ENCODE measurements at regions not wholly inside any gene's neighbourhood (a gene's known extent, or its start where the extent isn't known, plus 50 kb on each side); places are given as distances from the start of the nearest gene placed in this dataset.

DNA sequence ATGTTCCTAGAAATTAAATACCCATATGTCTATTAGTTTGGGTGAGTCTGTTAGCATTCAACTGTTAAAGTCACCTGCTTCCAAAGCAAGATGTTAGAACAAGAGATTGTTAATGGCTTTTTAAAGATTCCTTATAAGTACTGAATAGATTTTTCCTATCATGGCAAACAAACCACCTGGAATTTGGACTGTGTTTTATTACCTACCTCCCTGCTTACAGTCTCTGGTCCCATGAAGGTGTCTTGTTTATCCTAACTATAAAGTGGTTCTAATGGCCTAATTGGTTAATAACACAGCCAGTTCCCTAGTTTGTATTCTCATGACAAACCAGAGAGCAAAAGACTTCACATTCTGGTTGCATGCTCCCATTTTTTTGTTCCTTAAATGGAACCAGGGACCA is 149.5 kb downstream of the PPP1R2C start:
- Histone ChIP-seq H3K27me3 (ENCODE audit: control insufficient read depth in 3 of 3, insufficient read depth in 3 of 3, low read depth in 1 of 3, low read length in 3 of 3) (no peaks in the 10 kb centered on the region), H3K4me3 (ENCODE audit: low read length in 2 of 2) (no peak overlapping the region), H3K4me2 (ENCODE audit: insufficient read depth, low read length, poor library complexity, severe bottlenecking) (no peak overlapping the region), H2BK15ac (ENCODE audit: low read length) (no peak overlapping the region), H3K18ac (ENCODE audit: low read length) (no peak overlapping the region), H2BK12ac (ENCODE audit: low read length) (no peak overlapping the region), H4K91ac (ENCODE audit: low read depth, low read length, poor library complexity) (no peak overlapping the region), H3K4ac (ENCODE audit: low read length) (no peak overlapping the region), H2BK5ac (ENCODE audit: low read length) (no peak overlapping the region), H4K8ac (ENCODE audit: low read depth, low read length) (no peak overlapping the region), H3K14ac (ENCODE audit: low read length) (no peak overlapping the region), H3K9me3 (replicated peaks in 1 of 2; ENCODE audit: control insufficient read depth in 2 of 2, insufficient read depth in 1 of 2, low read depth in 1 of 2, low read length in 2 of 2) (no peaks in the 10 kb centered on the region), H2AK5ac (ENCODE audit: low read depth, low read length) (no peak overlapping the region), H3K36me3 (replicated peaks in 1 of 2; ENCODE audit: control insufficient read depth in 2 of 2, insufficient read depth in 2 of 2, low read length in 2 of 2) (no peaks in the 10 kb centered on the region), H3K27ac (replicated peaks; ENCODE audit: low read length) (no peak overlapping the region), H3K23ac (ENCODE audit: low read depth, low read length, poor library complexity) (no peak overlapping the region), H2AFZ (ENCODE audit: low read length) (no peak overlapping the region), H2BK120ac (ENCODE audit: low read depth, low read length) (no peak overlapping the region), H3K4me1 (ENCODE audit: control insufficient read depth in 2 of 2, insufficient read depth in 1 of 2, low read depth in 1 of 2, low read length in 2 of 2) (no peaks in the 10 kb centered on the region), H3K9ac (ENCODE audit: low read depth, low read length, poor library complexity) (no peak overlapping the region), H3K79me1 (ENCODE audit: low read depth, low read length) (no peaks in the 10 kb centered on the region)
- DNase-seq (ENCODE audit: low spot score) = no peak

DNA sequence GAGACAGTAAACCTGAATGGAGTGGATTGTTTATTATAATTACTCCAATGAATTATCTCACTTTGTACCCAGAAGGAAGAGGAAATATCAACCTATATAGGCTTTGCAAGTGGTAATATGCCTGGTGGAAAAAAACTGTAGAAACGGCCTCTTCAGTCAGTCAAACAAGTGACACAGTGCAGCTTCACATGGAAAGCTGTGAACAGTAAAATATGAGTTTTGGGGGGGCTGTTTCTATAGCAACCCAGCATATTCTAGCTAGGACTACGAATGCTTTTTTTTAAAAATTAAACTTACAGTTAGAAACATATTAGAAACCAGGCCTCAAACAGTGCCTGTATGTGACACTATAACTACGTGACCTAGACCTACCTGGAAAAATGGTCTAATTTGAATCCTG is 150.1 kb downstream of the PPP1R2C start:
- H2BK120ac ChIP-seq (ENCODE audit: low read depth, low read length) = no peak overlapping the region
- H2BK5ac ChIP-seq (ENCODE audit: low read length) = no peak overlapping the region
- H3K9ac ChIP-seq (ENCODE audit: low read depth, low read length, poor library complexity) = no peak overlapping the region
- H3K36me3 ChIP-seq (replicated peaks in 1 of 2; ENCODE audit: control insufficient read depth in 2 of 2, insufficient read depth in 2 of 2, low read length in 2 of 2) = no peaks in the 10 kb centered on the region
- H2BK12ac ChIP-seq (ENCODE audit: low read length) = no peak overlapping the region
- H3K4ac ChIP-seq (ENCODE audit: low read length) = no peak overlapping the region
- no peak overlapping the region for H3K23ac ChIP-seq (ENCODE audit: low read depth, low read length, poor library complexity)
- no peak overlapping the region for H3K4me3 ChIP-seq (ENCODE audit: low read length in 2 of 2)
- no peaks in the 10 kb centered on the region for H3K9me3 ChIP-seq (replicated peaks in 1 of 2; ENCODE audit: control insufficient read depth in 2 of 2, insufficient read depth in 1 of 2, low read depth in 1 of 2, low read length in 2 of 2)
- H3K79me1 ChIP-seq (ENCODE audit: low read depth, low read length) = no peaks in the 10 kb centered on the region
- no CpG with 5 or more reads among the region's 3 CpGs for WGBS, 2 donors (ENCODE audit: extremely low coverage in 2 of 2, insufficient read length in 2 of 2, insufficient replicate concordance in 1 of 2)
- no peak overlapping the region for H2BK15ac ChIP-seq (ENCODE audit: low read length)
- H3K27ac ChIP-seq (replicated peaks; ENCODE audit: low read length) = no peak overlapping the region
- no peak overlapping the region for H4K91ac ChIP-seq (ENCODE audit: low read depth, low read length, poor library complexity)
- no peak overlapping the region for H4K8ac ChIP-seq (ENCODE audit: low read depth, low read length)
- no peak overlapping the region for H3K4me2 ChIP-seq (ENCODE audit: insufficient read depth, low read length, poor library complexity, severe bottlenecking)
- H3K27me3 ChIP-seq (ENCODE audit: control insufficient read depth in 3 of 3, insufficient read depth in 3 of 3, low read depth in 1 of 3, low read length in 3 of 3) = no peaks in the 10 kb centered on the region
- DNase-seq (ENCODE audit: low spot score) = no peak
- no peak overlapping the region for H2AFZ ChIP-seq (ENCODE audit: low read length)
- H3K18ac ChIP-seq (ENCODE audit: low read length) = no peak overlapping the region
- no peak overlapping the region for H2AK5ac ChIP-seq (ENCODE audit: low read depth, low read length)
- H3K4me1 ChIP-seq (ENCODE audit: control insufficient read depth in 2 of 2, insufficient read depth in 1 of 2, low read depth in 1 of 2, low read length in 2 of 2) = no peaks in the 10 kb centered on the region
- no peak overlapping the region for H3K14ac ChIP-seq (ENCODE audit: low read length)

DNA sequence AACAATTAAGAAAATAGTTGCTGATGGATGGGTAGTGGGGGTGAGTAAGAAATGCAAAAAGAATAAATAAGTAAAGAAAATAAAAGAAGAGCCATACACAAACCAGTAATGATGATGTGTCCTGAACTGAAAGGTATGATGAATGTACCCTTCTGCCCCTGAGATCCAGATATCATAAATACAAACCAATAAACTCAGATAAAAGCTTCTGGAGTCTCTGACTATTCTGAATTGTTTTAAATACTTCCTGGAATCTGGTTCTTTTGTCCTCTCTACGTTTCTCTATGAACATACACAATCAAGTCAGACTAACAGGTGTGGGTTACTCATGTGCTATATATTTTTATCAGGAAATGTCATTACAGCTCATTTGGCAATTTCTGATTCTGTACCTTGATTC is 153.4 kb downstream of the PPP1R2C start:
- H2BK15ac ChIP-seq (ENCODE audit: low read length) = no peak overlapping the region
- no peak for DNase-seq (ENCODE audit: low spot score)
- H4K91ac ChIP-seq (ENCODE audit: low read depth, low read length, poor library complexity) = no peak overlapping the region
- H2BK5ac ChIP-seq (ENCODE audit: low read length) = no peak overlapping the region
- no peak overlapping the region for H3K4me3 ChIP-seq (ENCODE audit: low read length in 2 of 2)
- H3K18ac ChIP-seq (ENCODE audit: low read length) = no peak overlapping the region
- no peak overlapping the region for H3K14ac ChIP-seq (ENCODE audit: low read length)
- no peaks in the 10 kb centered on the region for H3K9me3 ChIP-seq (replicated peaks in 1 of 2; ENCODE audit: control insufficient read depth in 2 of 2, insufficient read depth in 1 of 2, low read depth in 1 of 2, low read length in 2 of 2)
- H3K4me1 ChIP-seq (ENCODE audit: control insufficient read depth in 2 of 2, insufficient read depth in 1 of 2, low read depth in 1 of 2, low read length in 2 of 2) = no peaks in the 10 kb centered on the region
- no peaks in the 10 kb centered on the region for H3K36me3 ChIP-seq (replicated peaks in 1 of 2; ENCODE audit: control insufficient read depth in 2 of 2, insufficient read depth in 2 of 2, low read length in 2 of 2)
- no peak overlapping the region for H3K27ac ChIP-seq (replicated peaks; ENCODE audit: low read length)
- H3K79me1 ChIP-seq (ENCODE audit: low read depth, low read length) = no peaks in the 10 kb centered on the region
- H2AFZ ChIP-seq (ENCODE audit: low read length) = no peak overlapping the region
- H2AK5ac ChIP-seq (ENCODE audit: low read depth, low read length) = no peak overlapping the region
- H3K4me2 ChIP-seq (ENCODE audit: insufficient read depth, low read length, poor library complexity, severe bottlenecking) = no peak overlapping the region
- no peaks in the 10 kb centered on the region for H3K27me3 ChIP-seq (ENCODE audit: control insufficient read depth in 3 of 3, insufficient read depth in 3 of 3, low read depth in 1 of 3, low read length in 3 of 3)
- no peak overlapping the region for H2BK12ac ChIP-seq (ENCODE audit: low read length)
- H3K23ac ChIP-seq (ENCODE audit: low read depth, low read length, poor library complexity) = no peak overlapping the region
- no peak overlapping the region for H4K8ac ChIP-seq (ENCODE audit: low read depth, low read length)
- H3K4ac ChIP-seq (ENCODE audit: low read length) = no peak overlapping the region
- no peak overlapping the region for H2BK120ac ChIP-seq (ENCODE audit: low read depth, low read length)
- no peak overlapping the region for H3K9ac ChIP-seq (ENCODE audit: low read depth, low read length, poor library complexity)
- whole genome bisulfite sequencing, 2 donors (ENCODE audit: extremely low coverage in 2 of 2, insufficient read length in 2 of 2, insufficient replicate concordance in 1 of 2) = no CpG with 5 or more reads among the region's 1 CpG

- Histone ChIP-seq H3K14ac (ENCODE audit: low read length) (no peak overlapping the region), H3K36me3 (replicated peaks in 1 of 2; ENCODE audit: control insufficient read depth in 2 of 2, insufficient read depth in 2 of 2, low read length in 2 of 2) (no peaks in the 10 kb centered on the region), H3K23ac (ENCODE audit: low read depth, low read length, poor library complexity) (no peak overlapping the region), H3K4me3 (ENCODE audit: low read length in 2 of 2) (no peak overlapping the region), H2AK5ac (ENCODE audit: low read depth, low read length) (no peak overlapping the region), H2BK120ac (ENCODE audit: low read depth, low read length) (no peak overlapping the region), H3K9ac (ENCODE audit: low read depth, low read length, poor library complexity) (no peak overlapping the region), H2AFZ (ENCODE audit: low read length) (no peak overlapping the region), H3K4ac (ENCODE audit: low read length) (no peak overlapping the region), H2BK5ac (ENCODE audit: low read length) (no peak overlapping the region), H3K27ac (replicated peaks; ENCODE audit: low read length) (no peak overlapping the region), H3K4me2 (ENCODE audit: insufficient read depth, low read length, poor library complexity, severe bottlenecking) (no peak overlapping the region), H3K27me3 (ENCODE audit: control insufficient read depth in 3 of 3, insufficient read depth in 3 of 3, low read depth in 1 of 3, low read length in 3 of 3) (no peaks in the 10 kb centered on the region), H3K79me1 (ENCODE audit: low read depth, low read length) (no peaks in the 10 kb centered on the region), H2BK15ac (ENCODE audit: low read length) (no peak overlapping the region), H4K91ac (ENCODE audit: low read depth, low read length, poor library complexity) (no peak overlapping the region), H4K8ac (ENCODE audit: low read depth, low read length) (no peak overlapping the region), H3K4me1 (ENCODE audit: control insufficient read depth in 2 of 2, insufficient read depth in 1 of 2, low read depth in 1 of 2, low read length in 2 of 2) (no peaks in the 10 kb centered on the region), H3K9me3 (replicated peaks in 1 of 2; ENCODE audit: control insufficient read depth in 2 of 2, insufficient read depth in 1 of 2, low read depth in 1 of 2, low read length in 2 of 2) (no peaks in the 10 kb centered on the region), H2BK12ac (ENCODE audit: low read length) (no peak overlapping the region), H3K18ac (ENCODE audit: low read length) (no peak overlapping the region)
- DNase-seq (ENCODE audit: low spot score) = no peak
Measured at GRCh38 chrX:42619068-42619467, 158.9 kb downstream of the PPP1R2C start.
